NCI-H82 treated with DMSO at 0.1 percent for 48 hours (cell line): ENCODE measurements at regions not wholly inside any gene's neighbourhood (a gene's known extent, or its start where the extent isn't known, plus 50 kb on each side); places are given as distances from the start of the nearest gene placed in this dataset.

ENCODE experiments used
- DNase-seq: peaks from one replicate; lab custom pipeline; 2025; ENCODE audit not compliant: unreplicated experiment; lab: John Stamatoyannopoulos, UW

GRCh38 chr10:63707254-63707910 is 186.2 kb downstream of the REEP3 start:
- no peak for DNase-seq

GRCh38 chr10:63708421-63708820 is 187.2 kb downstream of the REEP3 start:
- no peak for DNase-seq

- DNase-seq, result no peak
Observed at GRCh38 chr10:63710703-63711102, 189.5 kb downstream of the REEP3 start.

GRCh38 chr10:63711361-63711760 is 190.2 kb downstream of the REEP3 start:
- no peak for DNase-seq

GRCh38 chr10:63711867-63712716 is 190.9 kb downstream of the REEP3 start:
- DNase-seq, result peak; percentile 39

- DNase-seq, result no peak
Observed at GRCh38 chr10:63712717-63713115, 191.5 kb downstream of the REEP3 start.

- DNase-seq, result peak; percentile 14
Observed at GRCh38 chr10:63713191-63714144, 192.3 kb downstream of the REEP3 start.

- no peak for DNase-seq
Observed at GRCh38 chr10:63716016-63716580, 194.9 kb downstream of the REEP3 start.

GRCh38 chr10:63717027-63717715 is 196.0 kb downstream of the REEP3 start:
- DNase-seq, result no peak

- DNase-seq, result no peak
Observed at GRCh38 chr10:63718006-63718405, 196.8 kb downstream of the REEP3 start.

- DNase-seq, result no peak
Observed at GRCh38 chr10:63718421-63718820, 197.2 kb downstream of the REEP3 start.

GRCh38 chr10:63719226-63719856 is 198.1 kb downstream of the REEP3 start:
- DNase-seq, result no peak

- peak; percentile 12 for DNase-seq
Observed at GRCh38 chr10:63720072-63720537, 198.9 kb downstream of the REEP3 start.

- DNase-seq, result no peak
Observed at GRCh38 chr10:63720676-63721075, 199.5 kb downstream of the REEP3 start.

GRCh38 chr10:63722537-63722936 is 201.3 kb downstream of the REEP3 start:
- no peak for DNase-seq

- no peak for DNase-seq
Observed at GRCh38 chr10:63723320-63723719, 202.1 kb downstream of the REEP3 start.

- no peak for DNase-seq
Observed at GRCh38 chr10:63723741-63724140, 202.5 kb downstream of the REEP3 start.

- DNase-seq, result no peak
Observed at GRCh38 chr10:63724922-63725321, 203.7 kb downstream of the REEP3 start.

GRCh38 chr10:63726867-63727266 is 205.7 kb downstream of the REEP3 start:
- no peak for DNase-seq

GRCh38 chr10:63727636-63728035 is 206.4 kb downstream of the REEP3 start:
- no peak for DNase-seq
